ENCODE measurements at regions not wholly inside any gene's neighbourhood (a gene's known extent, or its start where the extent isn't known, plus 50 kb on each side); places are given as distances from the start of the nearest gene placed in this dataset.

DNA sequence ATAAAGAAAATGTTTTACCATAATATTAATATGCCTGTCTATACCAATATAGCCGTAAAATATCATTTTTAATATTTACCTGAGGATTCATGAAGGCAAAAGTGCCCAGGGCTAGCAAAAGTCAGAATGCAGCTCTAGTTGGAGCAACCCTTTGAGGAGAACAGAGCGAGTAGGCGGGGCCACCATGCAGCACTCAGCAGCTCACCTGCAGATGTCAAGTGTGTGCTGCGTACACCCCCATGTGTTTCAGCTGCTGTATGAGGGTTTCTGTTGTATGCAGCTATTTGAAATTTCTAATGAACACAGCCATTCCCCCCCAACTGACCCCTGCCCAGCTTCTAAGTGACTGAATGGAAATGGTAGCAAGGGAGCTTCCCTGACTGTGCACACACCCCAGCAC lies 508.0 kb downstream of the QKI start:
- Histone ChIP-seq H3K9me3 (no peaks in the 10 kb centered on the region), H3K4me3 (ENCODE audit: low read depth, low read length) (no peak overlapping the region), H3K36me3 (no peaks in the 10 kb centered on the region), H3K27me3 (no peaks in the 10 kb centered on the region), H3K4me1 (no peaks in the 10 kb centered on the region)
- TF ChIP-seq CTCF (IDR thresholded peaks at IDR 0.05; ENCODE audit: low read depth, low read length) = no peak
- no peak for DNase-seq

- no peak for DNase-seq
- no peaks in the 10 kb centered on the region for H3K27me3 ChIP-seq
- no peak for TF ChIP-seq CTCF (IDR thresholded peaks at IDR 0.05; ENCODE audit: low read depth, low read length)
- H3K4me3 ChIP-seq (ENCODE audit: low read depth, low read length) = no peak overlapping the region
- no peaks in the 10 kb centered on the region for H3K4me1 ChIP-seq
- H3K36me3 ChIP-seq = no peaks in the 10 kb centered on the region
- no peaks in the 10 kb centered on the region for H3K9me3 ChIP-seq
These were observed 505.1 kb downstream of the QKI start for GRCh38 chr6:163919652-163920051.

- no peaks in the 10 kb centered on the region for H3K9me3 ChIP-seq
- DNase-seq = no peak
- H3K4me3 ChIP-seq (ENCODE audit: low read depth, low read length) = no peak overlapping the region
- no peaks in the 10 kb centered on the region for H3K36me3 ChIP-seq
- TF ChIP-seq CTCF (IDR thresholded peaks at IDR 0.05; ENCODE audit: low read depth, low read length) = no peak
- H3K27me3 ChIP-seq = no peaks in the 10 kb centered on the region
- no peaks in the 10 kb centered on the region for H3K4me1 ChIP-seq
These were observed 502.0 kb downstream of the QKI start for GRCh38 chr6:163916315-163917081.

GRCh38 chr6:163915131-163915530 lies 500.6 kb downstream of the QKI start:
- DNase-seq = no peak
- H3K9me3 ChIP-seq = no peaks in the 10 kb centered on the region
- TF ChIP-seq CTCF (IDR thresholded peaks at IDR 0.05; ENCODE audit: low read depth, low read length) = no peak
- no peaks in the 10 kb centered on the region for H3K4me1 ChIP-seq
- no peaks in the 10 kb centered on the region for H3K36me3 ChIP-seq
- no peak overlapping the region for H3K4me3 ChIP-seq (ENCODE audit: low read depth, low read length)
- H3K27me3 ChIP-seq = no peaks in the 10 kb centered on the region

DNA sequence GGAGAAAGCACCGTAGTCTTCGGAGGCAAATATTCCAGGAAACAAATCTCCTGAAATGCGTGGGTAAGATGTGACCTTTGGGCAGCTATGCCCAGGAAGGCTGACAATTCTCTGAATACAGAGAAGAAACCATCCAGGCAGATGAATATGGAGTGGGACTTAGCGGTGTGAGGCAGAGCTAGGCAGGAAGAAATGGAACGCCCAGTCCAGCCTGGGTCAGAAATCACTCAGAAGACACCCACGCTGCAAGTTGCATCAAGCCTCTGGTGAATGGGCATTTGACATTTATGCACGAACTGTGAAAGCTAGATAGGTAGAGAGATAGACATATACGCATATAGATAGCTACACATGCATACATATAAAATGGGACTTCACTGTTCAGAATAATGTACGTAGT lies 498.5 kb downstream of the QKI start:
- TF ChIP-seq CTCF (IDR thresholded peaks at IDR 0.05; ENCODE audit: low read depth, low read length) = no peak
- H3K4me1 ChIP-seq = no peaks in the 10 kb centered on the region

DNA sequence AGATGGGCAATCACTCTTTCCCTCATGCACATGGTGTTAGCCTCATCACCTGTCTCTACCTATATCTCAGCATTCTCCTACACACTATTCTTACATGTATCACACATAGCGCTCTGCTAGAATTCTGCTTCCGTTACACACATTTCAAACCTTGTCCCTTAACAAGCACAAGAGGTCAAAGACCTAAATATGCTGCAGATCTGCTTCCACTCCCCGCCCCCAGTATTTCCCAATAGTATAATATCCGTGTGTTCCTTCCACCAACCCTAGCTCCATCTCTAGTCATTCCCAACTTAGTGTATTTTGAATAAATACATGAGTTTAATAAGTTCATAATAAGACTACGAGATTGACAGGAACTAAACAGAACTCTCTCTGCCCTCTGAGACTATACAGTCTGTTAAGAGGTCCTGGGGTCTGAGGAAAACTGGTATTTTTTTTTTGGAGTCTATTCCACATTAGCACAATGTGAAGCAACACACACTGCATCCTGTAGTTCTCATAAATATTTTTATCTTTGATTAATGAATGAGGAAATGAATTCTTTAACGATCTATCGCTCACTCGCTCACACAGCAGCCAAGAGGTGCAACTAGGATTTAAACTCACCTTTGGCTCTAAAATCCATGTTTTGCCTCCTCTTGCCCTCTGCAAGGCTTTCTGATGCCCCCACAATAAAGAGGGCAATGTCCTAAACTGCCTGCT lies 491.6 kb downstream of the QKI start:
- Histone ChIP-seq H3K9me3 (no peaks in the 10 kb centered on the region), H3K36me3 (no peaks in the 10 kb centered on the region), H3K4me1 (no peaks in the 10 kb centered on the region), H3K27me3 (no peaks in the 10 kb centered on the region), H3K4me3 (ENCODE audit: low read depth, low read length) (no peak overlapping the region)
- DNase-seq = no peak
- no peak for TF ChIP-seq CTCF (IDR thresholded peaks at IDR 0.05; ENCODE audit: low read depth, low read length)

More for the DNA sequence above, 498.5 kb downstream of the QKI start:
- Histone ChIP-seq H3K27me3 (no peaks in the 10 kb centered on the region), H3K36me3 (no peaks in the 10 kb centered on the region), H3K4me3 (ENCODE audit: low read depth, low read length) (no peak overlapping the region), H3K9me3 (no peaks in the 10 kb centered on the region)
- no peak for DNase-seq
